ENCODE measurements at regions not wholly inside any gene's neighbourhood (a gene's known extent, or its start where the extent isn't known, plus 50 kb on each side); places are given as distances from the start of the nearest gene placed in this dataset.

- TF ChIP-seq, protein P1, sequence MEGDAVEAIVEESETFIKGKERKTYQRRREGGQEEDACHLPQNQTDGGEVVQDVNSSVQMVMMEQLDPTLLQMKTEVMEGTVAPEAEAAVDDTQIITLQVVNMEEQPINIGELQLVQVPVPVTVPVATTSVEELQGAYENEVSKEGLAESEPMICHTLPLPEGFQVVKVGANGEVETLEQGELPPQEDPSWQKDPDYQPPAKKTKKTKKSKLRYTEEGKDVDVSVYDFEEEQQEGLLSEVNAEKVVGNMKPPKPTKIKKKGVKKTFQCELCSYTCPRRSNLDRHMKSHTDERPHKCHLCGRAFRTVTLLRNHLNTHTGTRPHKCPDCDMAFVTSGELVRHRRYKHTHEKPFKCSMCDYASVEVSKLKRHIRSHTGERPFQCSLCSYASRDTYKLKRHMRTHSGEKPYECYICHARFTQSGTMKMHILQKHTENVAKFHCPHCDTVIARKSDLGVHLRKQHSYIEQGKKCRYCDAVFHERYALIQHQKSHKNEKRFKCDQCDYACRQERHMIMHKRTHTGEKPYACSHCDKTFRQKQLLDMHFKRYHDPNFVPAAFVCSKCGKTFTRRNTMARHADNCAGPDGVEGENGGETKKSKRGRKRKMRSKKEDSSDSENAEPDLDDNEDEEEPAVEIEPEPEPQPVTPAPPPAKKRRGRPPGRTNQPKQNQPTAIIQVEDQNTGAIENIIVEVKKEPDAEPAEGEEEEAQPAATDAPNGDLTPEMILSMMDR (IDR thresholded peaks at IDR 0.05; ENCODE audit: extremely low read depth in 1 of 2, insufficient read depth in 1 of 2, low read depth in 1 of 2, low read length in 2 of 2) = no peak
- TF ChIP-seq EZH2 (IDR thresholded peaks at IDR 0.05; ENCODE audit: borderline replicate concordance, low read depth, low read length, severe bottlenecking) = no peak
- no peak for TF ChIP-seq POLR2A (IDR thresholded peaks at IDR 0.05; ENCODE audit: low read depth, low read length)
- TF ChIP-seq FOS (IDR thresholded peaks at IDR 0.05; ENCODE audit: borderline replicate concordance, insufficient read depth, low read length) = no peak
- no peak for TF ChIP-seq POLR2AphosphoS5 (IDR thresholded peaks at IDR 0.05; ENCODE audit: insufficient read depth, low read depth, low read length)
Measured at GRCh38 chr5:45826055-45826454, 129.9 kb upstream of the HCN1 start.

All from endothelial cell of umbilical vein (primary cell).